ENCODE measurements at regions not wholly inside any gene's neighbourhood (a gene's known extent, or its start where the extent isn't known, plus 50 kb on each side); places are given as distances from the start of the nearest gene placed in this dataset.
A peak's percentile ranks its signal among the peaks of the same experiment; 100 is the strongest.

DNA sequence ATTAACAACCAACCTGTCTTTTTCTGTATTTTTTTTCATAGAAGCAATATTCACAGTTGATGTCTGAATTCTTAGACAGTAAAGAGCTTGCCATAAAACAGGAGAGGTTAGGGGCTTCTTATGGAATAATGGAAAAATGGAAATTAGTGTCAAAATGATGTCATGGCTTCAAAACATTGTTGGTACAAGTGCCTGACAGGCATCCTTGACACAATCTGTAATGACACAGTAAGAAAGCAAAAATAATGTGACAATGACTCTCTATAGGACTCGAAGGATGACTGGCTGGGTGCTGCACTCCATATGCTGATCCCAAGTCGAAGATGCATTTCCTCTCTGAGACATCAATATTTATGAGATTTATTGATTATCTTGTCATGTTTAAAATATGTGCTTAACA, 205.3 kb upstream of the DACH1 start:
- DNase-seq, result no peak
- WGBS, 4 donors, result 77 to 88% (median 82%) methylated on average over 2 of the region's 2 CpGs
- Histone ChIP-seq H3K9me3 (peaks cover 0 to 5% (median 0%) of the 10 kb centered on the region in 12 donors), H3K36me3 (no peaks in the 10 kb centered on the region), H3K27me3 (no peaks in the 10 kb centered on the region), H3K27ac (no peak overlapping the region), H3K4me1 (no peaks in the 10 kb centered on the region), H3K4me3 (no peak overlapping the region)
- ATAC-seq, result no peak
- intact Hi-C loops (cut with DNase I), result no loop called here
- no peak for TF ChIP-seq POLR2A (IDR thresholded peaks at IDR 0.05)
- no peak for TF ChIP-seq CTCF (IDR thresholded peaks at IDR 0.05)

DNA sequence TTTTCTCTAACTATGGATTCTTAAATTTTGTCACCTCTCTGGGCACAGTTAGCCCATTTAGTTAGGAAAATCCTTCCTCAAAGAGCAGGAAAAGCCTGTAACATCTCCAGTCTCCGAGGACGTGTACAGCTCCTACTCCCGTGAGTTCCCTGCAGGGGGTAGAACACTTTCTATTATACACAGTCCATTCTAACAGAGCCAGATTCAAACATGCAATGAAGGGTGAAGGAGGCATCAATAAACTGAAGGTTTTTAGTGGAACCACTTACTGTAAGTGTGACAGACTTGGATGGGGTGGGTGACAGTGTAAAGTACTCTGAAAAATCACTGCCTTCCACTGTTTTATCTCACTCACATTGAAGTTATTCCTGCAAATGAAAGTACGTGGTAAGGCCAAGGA, 204.7 kb upstream of the DACH1 start:
- no peaks in the 10 kb centered on the region for H3K4me1 ChIP-seq
- TF ChIP-seq CTCF (IDR thresholded peaks at IDR 0.05), result no peak
- TF ChIP-seq POLR2A (IDR thresholded peaks at IDR 0.05), result no peak
- no peaks in the 10 kb centered on the region for H3K36me3 ChIP-seq
- H3K27ac ChIP-seq, result no peak overlapping the region
- no peak for DNase-seq
- intact Hi-C loops (cut with DNase I), result no loop called here
- no peaks in the 10 kb centered on the region for H3K27me3 ChIP-seq
- ATAC-seq, result no peak
- H3K9me3 ChIP-seq, result peaks cover 0 to 7% (median 0%) of the 10 kb centered on the region in 12 donors
- WGBS, 4 donors, result 40 to 55% (median 48%) methylated on average over 4 of the region's 4 CpGs
- no peak overlapping the region for H3K4me3 ChIP-seq

GRCh38 chr13:72062566-72062965, 195.6 kb upstream of the DACH1 start:
- H3K9me3 ChIP-seq, result peaks cover 0 to 21% (median 7%) of the 10 kb centered on the region in 12 donors
- intact Hi-C loops (cut with DNase I), result no loop called here
- 20 to 55% (median 49%) methylated on average over 1 to 7 of the region's 7 CpGs for WGBS, 4 donors

DNA sequence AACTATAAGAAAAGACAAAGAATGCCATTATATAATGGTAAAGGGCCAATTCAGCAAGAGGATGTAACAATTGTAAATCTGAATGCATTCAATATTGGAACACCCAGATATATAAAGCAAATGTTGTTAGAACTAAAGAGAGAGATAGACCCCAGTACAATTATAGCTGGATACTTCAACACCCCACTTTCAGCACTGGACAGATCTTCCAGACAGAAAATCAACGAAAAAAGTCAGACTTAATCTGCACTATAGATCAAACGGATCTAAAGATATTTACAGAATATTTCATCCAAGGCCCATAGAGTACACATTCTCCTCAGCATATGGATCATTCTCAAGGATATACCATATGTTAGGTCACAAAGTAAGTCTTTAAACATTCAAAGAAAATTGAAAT, 194.6 kb upstream of the DACH1 start:
- WGBS, 4 donors, result 79 to 86% (median 82%) methylated on average over 2 of the region's 2 CpGs
- peaks cover 0 to 24% (median 7%) of the 10 kb centered on the region in 12 donors for H3K9me3 ChIP-seq

More at GRCh38 chr13:72062566-72062965, 195.6 kb upstream of the DACH1 start:
- peak overlapping the region in 1 of 12 donors; percentile 13 for H3K27ac ChIP-seq
- DNase-seq, result peak in 3 of 5 donors; percentile 9 to 55 (median 27)
- TF ChIP-seq CTCF (IDR thresholded peaks at IDR 0.05) (no peak), POLR2A (IDR thresholded peaks at IDR 0.05) (no peak)
- peak in 3 of 4 donors; percentile 49 to 53 (median 52) for ATAC-seq
- no peak overlapping the region for H3K4me3 ChIP-seq
- no peaks in the 10 kb centered on the region for H3K27me3 ChIP-seq
- H3K36me3 ChIP-seq, result no peaks in the 10 kb centered on the region
- no peaks in the 10 kb centered on the region for H3K4me1 ChIP-seq

More for the DNA sequence above, 194.6 kb upstream of the DACH1 start:
- no peaks in the 10 kb centered on the region for H3K36me3 ChIP-seq
- no peak overlapping the region for H3K27ac ChIP-seq
- no peak overlapping the region for H3K4me3 ChIP-seq
- H3K27me3 ChIP-seq, result no peaks in the 10 kb centered on the region
- no peaks in the 10 kb centered on the region for H3K4me1 ChIP-seq
- TF ChIP-seq POLR2A (IDR thresholded peaks at IDR 0.05) (no peak), CTCF (IDR thresholded peaks at IDR 0.05) (no peak)
- intact Hi-C loops (cut with DNase I), result no loop called here
- ATAC-seq (no peak), DNase-seq (no peak)

All from heart left ventricle (tissue), 16 donors.